ENCODE measurements at regions not wholly inside any gene's neighbourhood (a gene's known extent, or its start where the extent isn't known, plus 50 kb on each side); places are given as distances from the start of the nearest gene placed in this dataset.

GRCh38 chr5:171528865-171529614 is 109.6 kb downstream of the FGF18 start:
- TF ChIP-seq CTCF (IDR thresholded peaks at IDR 0.05; ENCODE audit: insufficient read depth, low read length) (no peak), REST (IDR thresholded peaks at IDR 0.05; ENCODE audit: insufficient replicate concordance, low read depth) (no peak), POLR2AphosphoS5 (IDR thresholded peaks at IDR 0.05; ENCODE audit: low read depth) (no peak), SPI1 (IDR thresholded peaks at IDR 0.05; ENCODE audit: borderline replicate concordance, low read depth) (no peak), GABPA (IDR thresholded peaks at IDR 0.05; ENCODE audit: low read depth) (no peak)

All from HL-60 (cell line).